GM12801 (cell line): ENCODE measurements at regions not wholly inside any gene's neighbourhood (a gene's known extent, or its start where the extent isn't known, plus 50 kb on each side); places are given as distances from the start of the nearest gene placed in this dataset.

ENCODE experiments used
- TF ChIP-seq, protein P1 (sequence below): IDR thresholded peaks from one replicate; pipeline ENCODE4 v1.5.1; 2011; ENCODE audit warnings: control low read depth; ENCODE audit not compliant: insufficient read length; ENCODE audit errors: extremely low read depth

DNA sequence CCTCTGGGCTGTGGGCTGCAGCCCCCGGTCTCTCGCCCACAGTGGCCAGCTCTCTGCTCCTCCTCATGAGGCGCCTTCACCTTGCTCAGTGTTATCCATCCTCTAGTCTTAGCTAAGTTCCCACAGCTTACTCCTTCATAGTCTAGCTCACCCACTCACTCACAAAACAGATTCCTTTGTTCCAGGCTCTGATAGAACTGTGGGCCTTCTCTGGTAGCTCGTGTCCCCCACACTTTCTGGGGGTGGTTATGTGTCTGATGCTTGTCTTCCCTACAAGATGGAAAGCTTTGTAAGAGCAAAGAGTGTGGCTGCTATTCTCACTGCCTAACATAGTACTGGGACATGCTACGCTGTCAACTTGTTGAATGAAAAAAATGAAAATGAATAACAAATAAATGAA lies 135.8 kb downstream of the EN1 start:
- TF ChIP-seq, protein P1, sequence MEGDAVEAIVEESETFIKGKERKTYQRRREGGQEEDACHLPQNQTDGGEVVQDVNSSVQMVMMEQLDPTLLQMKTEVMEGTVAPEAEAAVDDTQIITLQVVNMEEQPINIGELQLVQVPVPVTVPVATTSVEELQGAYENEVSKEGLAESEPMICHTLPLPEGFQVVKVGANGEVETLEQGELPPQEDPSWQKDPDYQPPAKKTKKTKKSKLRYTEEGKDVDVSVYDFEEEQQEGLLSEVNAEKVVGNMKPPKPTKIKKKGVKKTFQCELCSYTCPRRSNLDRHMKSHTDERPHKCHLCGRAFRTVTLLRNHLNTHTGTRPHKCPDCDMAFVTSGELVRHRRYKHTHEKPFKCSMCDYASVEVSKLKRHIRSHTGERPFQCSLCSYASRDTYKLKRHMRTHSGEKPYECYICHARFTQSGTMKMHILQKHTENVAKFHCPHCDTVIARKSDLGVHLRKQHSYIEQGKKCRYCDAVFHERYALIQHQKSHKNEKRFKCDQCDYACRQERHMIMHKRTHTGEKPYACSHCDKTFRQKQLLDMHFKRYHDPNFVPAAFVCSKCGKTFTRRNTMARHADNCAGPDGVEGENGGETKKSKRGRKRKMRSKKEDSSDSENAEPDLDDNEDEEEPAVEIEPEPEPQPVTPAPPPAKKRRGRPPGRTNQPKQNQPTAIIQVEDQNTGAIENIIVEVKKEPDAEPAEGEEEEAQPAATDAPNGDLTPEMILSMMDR: no peak

DNA sequence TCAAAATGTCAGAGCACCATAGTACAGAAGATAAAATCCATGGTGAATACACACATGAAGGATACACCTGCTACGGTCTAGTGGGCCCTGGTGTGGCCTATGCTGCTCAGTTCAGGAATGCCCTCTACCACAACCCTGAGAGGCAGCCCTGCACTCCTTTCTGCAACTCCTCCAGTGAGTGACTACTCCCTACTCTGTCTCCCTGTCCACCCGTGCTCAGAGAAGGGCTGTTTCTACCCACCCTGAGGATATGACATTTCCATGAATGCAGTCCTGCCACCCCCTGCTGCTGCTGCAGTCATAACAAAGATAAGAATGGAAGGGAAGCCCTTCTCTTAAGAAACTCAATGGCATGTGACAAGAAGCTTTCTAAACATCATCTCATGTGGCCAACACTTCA lies 137.0 kb downstream of the EN1 start:
- TF ChIP-seq, protein P1: no peak

DNA sequence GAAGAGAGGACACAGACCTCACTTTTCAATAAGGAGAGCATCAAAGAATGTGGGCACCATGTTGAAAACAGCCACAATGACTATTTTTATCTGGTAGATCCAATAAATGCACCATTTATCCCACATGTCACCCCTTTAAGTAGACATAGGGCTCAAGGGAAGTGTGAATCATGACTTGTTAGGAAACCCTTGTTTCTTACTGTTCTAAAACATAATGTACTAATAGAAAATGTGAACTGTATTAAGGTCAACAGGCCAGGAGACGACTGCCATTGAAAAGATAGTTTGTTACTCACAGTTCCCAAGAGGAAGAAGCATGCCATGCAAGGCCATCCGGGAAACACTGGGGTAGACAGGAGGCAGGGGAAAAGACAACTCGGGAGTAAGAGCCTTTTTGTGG lies 137.7 kb downstream of the EN1 start:
- TF ChIP-seq, protein P1: no peak

DNA sequence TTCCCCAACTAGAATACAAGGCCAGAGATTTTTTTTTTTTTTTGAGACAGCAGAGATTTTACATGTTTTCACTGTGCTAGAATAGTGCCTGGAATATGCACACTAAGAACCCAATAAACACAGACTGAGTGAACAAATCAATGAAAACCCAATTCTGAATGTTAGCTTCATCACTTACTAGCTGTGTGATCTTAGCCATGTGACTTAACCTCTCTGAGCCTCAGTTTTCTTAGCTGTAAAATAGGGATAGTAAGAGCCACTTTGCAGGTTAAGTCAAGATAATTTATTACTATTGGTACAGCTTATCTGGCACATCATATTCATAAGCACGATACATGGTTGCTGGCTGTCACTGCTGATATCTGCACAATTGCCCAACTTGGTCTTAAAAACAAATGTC lies 140.6 kb downstream of the EN1 start:
- TF ChIP-seq, protein P1: no peak

DNA sequence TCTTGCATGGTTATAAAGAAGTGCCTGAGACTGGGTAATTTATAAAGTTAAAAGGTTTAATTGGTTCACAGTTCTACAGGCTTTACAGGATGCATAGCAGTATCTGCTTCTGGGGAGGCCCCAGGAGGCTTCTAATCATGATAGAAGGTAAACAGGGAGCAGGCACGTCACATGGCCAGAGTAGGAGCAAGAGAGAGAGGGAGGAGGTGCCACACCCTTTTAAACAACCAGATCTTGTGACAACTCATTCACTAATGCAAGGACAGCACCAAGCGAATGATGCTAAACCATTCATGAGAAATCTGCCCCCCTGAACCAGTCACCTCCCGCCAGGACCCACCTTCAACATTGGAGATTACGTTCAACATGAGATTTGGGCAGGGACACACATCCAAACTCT lies 141.1 kb downstream of the EN1 start:
- TF ChIP-seq, protein P1: no peak

DNA sequence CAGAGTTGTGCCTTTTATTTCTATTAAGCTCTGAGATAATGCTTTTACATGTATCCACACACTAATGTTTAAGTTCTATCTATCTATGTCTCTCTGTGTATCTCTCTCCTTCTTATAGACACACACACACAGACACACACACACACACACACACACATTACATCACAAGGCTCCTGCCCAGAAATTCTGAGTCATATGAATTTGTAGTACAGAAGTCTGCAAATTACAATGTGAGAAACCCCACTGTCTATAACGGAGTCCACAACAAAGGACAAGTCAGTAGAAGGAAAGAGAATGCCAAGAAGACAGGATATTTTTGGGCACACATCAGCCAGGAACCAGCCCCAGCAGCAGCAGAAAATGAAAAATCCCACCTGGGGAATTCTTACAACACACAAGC lies 142.4 kb downstream of the EN1 start:
- TF ChIP-seq, protein P1: no peak

DNA sequence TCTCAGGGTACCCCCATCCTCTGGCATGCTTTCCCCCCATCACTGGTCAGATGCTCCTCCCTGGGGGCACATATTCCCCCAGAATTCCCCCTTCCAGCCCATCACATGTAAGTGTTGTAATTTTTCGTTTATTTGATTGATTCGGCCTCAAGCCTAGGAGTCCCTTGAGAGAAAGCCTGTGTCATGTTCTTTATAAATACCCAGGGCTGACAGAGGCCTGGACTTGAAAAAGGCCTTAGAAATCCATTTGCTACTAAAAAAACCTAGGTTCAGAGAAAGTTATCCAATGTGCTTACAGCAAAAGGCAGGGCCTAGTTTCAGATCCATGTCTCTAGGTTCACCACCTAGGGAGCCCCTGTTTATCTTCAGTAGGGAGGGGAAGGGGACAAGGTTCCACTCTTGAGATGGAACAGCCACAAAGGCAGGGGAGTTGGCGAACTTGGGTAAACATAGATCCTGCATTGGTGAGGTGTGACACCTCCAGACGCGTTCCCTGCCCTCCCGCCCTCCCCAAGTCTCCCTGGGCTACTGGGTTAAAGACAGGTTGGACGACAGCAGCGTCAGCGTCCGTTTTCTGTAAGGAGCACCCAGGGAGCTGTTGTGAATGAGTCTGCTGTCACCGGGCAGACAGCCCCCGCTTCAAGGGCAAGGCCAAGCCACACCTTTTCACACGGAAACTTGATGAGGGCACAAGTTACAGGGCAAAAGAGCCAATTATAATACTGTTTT lies 147.8 kb downstream of the EN1 start:
- TF ChIP-seq, protein P1: no peak
